IMR-90 (cell line): ENCODE measurements at regions not wholly inside any gene's neighbourhood (a gene's known extent, or its start where the extent isn't known, plus 50 kb on each side); places are given as distances from the start of the nearest gene placed in this dataset.

ENCODE experiments used
- BHLHE40 ChIP-seq: fragments of 150-350 bp; IDR thresholded peaks from 2 replicates; pipeline ENCODE4 v1.6.1; 2016; ENCODE audit warnings: mild to moderate bottlenecking, low read depth, low read length
- CEBPB ChIP-seq: IDR thresholded peaks from 2 replicates; pipeline ENCODE4 v1.6.1; 2012; ENCODE audit warnings: low read depth, low read length, improper control_type of control experiment
- CTCF ChIP-seq: conservative IDR thresholded peaks from 2 replicates; pipeline ENCODE4 v1.5.1; 2012; ENCODE audit warnings: mild to moderate bottlenecking, low read depth, low read length, improper control_type of control experiment
- ELK1 ChIP-seq: fragments of 150-350 bp; IDR thresholded peaks from 2 replicates; pipeline ENCODE4 v1.6.1; 2016; ENCODE audit warnings: low read depth, mild to moderate bottlenecking, low read length, moderate library complexity, borderline replicate concordance
- FOS ChIP-seq: fragments of 150-350 bp; IDR thresholded peaks from 2 replicates; pipeline ENCODE4 v1.6.1; 2016; ENCODE audit warnings: low read depth, low read length
- MAFK ChIP-seq: IDR thresholded peaks from 2 replicates; pipeline ENCODE4 v1.6.1; 2012; ENCODE audit warnings: low read depth, low read length, improper control_type of control experiment
- MAZ ChIP-seq: IDR thresholded peaks from 2 replicates; pipeline ENCODE4 v1.6.1; 2012; ENCODE audit warnings: low read depth, mild to moderate bottlenecking, low read length, improper control_type of control experiment, moderate library complexity, borderline replicate concordance
- NFE2L2 ChIP-seq: fragments of 150-350 bp; IDR thresholded peaks from 2 replicates; pipeline ENCODE4 v1.6.1; 2016; ENCODE audit warnings: low read depth, mild to moderate bottlenecking, low read length
- POLR2A ChIP-seq: IDR thresholded peaks from 2 replicates; pipeline ENCODE4 v1.6.1; 2012; ENCODE audit warnings: mild to moderate bottlenecking, low read depth, low read length
- RAD21 ChIP-seq: IDR thresholded peaks from 2 replicates; pipeline ENCODE4 v1.6.1; 2012; ENCODE audit warnings: low read length, improper control_type of control experiment
- RCOR1 ChIP-seq: IDR thresholded peaks from 2 replicates; pipeline ENCODE4 v1.6.1; 2012; ENCODE audit warnings: mild to moderate bottlenecking, low read length, improper control_type of control experiment; ENCODE audit not compliant: insufficient replicate concordance
- RFX5 ChIP-seq: IDR thresholded peaks from 2 replicates; pipeline ENCODE4 v1.8.0; 2012; ENCODE audit warnings: low read depth, mild to moderate bottlenecking, low read length, moderate library complexity
- SMC3 ChIP-seq: fragments of 150-350 bp; IDR thresholded peaks from 2 replicates; pipeline ENCODE4 v1.6.1; 2016; ENCODE audit warnings: low read depth, mild to moderate bottlenecking, antibody characterized with exemption, low read length, moderate library complexity
- TF ChIP-seq, protein P1 (sequence below): fragments of 150-350 bp; IDR thresholded peaks from 2 replicates; pipeline ENCODE4 v1.6.1; 2017; ENCODE audit warnings: mild to moderate bottlenecking, antibody characterized with exemption, low read length, low read depth

DNA sequence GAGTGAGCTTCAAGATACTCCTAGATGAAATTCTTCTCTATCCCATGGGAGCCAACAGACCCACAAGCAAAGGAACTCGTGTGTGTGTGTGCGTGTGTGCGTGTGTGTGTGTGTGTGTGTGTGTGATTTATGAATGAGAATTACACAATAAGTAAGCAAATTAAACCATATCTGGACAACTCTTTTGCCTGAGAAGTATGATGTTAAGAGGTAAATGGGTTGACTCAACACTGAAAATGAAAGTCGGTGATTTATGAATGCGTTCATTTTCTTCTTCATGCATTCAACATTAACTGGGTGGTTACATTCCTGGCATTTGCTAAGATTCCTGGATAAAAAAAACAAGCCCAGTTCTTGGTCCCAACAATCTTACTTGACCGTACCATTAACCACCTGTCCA, 171.3 kb upstream of the ZNF462 start:
- TF ChIP-seq CTCF, result no peak
- TF ChIP-seq POLR2A, result no peak
- TF ChIP-seq RAD21, result no peak
- no peak for TF ChIP-seq RCOR1
- TF ChIP-seq BHLHE40, result no peak
- no peak for TF ChIP-seq CEBPB
- no peak for TF ChIP-seq ELK1
- no peak for TF ChIP-seq RFX5
- no peak for TF ChIP-seq NFE2L2
- TF ChIP-seq MAFK, result no peak
- no peak for TF ChIP-seq MAZ
- no peak for TF ChIP-seq FOS
- TF ChIP-seq, protein P1, sequence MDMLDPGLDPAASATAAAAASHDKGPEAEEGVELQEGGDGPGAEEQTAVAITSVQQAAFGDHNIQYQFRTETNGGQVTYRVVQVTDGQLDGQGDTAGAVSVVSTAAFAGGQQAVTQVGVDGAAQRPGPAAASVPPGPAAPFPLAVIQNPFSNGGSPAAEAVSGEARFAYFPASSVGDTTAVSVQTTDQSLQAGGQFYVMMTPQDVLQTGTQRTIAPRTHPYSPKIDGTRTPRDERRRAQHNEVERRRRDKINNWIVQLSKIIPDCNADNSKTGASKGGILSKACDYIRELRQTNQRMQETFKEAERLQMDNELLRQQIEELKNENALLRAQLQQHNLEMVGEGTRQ, result no peak
- no peak for TF ChIP-seq SMC3
